SKM-1 (cell line): ENCODE measurements at regions not wholly inside any gene's neighbourhood (a gene's known extent, or its start where the extent isn't known, plus 50 kb on each side); places are given as distances from the start of the nearest gene placed in this dataset.

Source experiments
- DNase-seq: peaks from one replicate; lab custom pipeline; 2025; ENCODE audit not compliant: unreplicated experiment; lab: John Stamatoyannopoulos, UW

- no peak for DNase-seq
These were observed 49.9 kb downstream of the RIN2 start for GRCh38 chr20:19807946-19808330.

DNA sequence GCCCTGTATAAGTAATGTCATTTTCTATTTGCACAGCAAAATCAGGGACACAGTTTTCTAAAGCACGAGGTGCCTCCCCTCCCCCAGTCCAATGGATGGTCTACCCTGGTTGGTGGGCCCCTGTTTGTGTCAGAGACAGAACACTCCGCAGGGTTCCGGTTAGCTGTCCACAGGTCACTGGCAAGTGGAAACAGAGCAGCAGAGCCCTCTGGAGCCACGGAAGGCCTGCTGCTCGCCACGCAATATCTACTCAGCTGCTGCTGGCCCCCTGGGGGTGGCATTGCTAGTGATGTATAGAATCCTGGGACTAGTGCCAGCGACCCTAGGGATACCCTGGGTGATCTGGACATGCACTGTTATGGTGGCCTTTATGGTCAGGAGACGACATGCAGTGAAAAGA lies 50.4 kb downstream of the RIN2 start:
- no peak for DNase-seq

GRCh38 chr20:19809505-19809904 lies 51.4 kb downstream of the RIN2 start:
- DNase-seq: no peak

DNA sequence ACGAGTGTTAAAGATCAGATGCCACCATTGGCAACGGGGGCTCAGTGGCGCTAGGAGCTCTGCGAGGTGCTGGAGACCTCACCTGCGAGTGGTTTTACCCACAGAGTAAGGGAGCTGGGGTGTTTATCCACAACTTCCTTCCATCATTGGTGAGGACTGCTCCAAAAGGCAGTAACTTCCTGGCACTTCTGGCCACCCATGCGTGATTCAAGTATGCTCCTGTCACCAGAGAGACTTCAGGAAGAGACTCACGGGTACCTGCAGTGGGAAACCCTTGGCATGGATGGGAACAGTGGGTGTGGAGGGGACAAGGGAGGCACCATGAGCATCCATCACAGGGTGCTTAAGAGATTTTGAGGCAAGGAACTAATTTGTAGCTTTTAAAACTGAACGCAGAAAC lies 53.2 kb downstream of the RIN2 start:
- DNase-seq: no peak

- DNase-seq: no peak
These were observed 54.0 kb downstream of the RIN2 start for GRCh38 chr20:19812056-19812455.

GRCh38 chr20:19812696-19813095 lies 54.6 kb downstream of the RIN2 start:
- no peak for DNase-seq

DNA sequence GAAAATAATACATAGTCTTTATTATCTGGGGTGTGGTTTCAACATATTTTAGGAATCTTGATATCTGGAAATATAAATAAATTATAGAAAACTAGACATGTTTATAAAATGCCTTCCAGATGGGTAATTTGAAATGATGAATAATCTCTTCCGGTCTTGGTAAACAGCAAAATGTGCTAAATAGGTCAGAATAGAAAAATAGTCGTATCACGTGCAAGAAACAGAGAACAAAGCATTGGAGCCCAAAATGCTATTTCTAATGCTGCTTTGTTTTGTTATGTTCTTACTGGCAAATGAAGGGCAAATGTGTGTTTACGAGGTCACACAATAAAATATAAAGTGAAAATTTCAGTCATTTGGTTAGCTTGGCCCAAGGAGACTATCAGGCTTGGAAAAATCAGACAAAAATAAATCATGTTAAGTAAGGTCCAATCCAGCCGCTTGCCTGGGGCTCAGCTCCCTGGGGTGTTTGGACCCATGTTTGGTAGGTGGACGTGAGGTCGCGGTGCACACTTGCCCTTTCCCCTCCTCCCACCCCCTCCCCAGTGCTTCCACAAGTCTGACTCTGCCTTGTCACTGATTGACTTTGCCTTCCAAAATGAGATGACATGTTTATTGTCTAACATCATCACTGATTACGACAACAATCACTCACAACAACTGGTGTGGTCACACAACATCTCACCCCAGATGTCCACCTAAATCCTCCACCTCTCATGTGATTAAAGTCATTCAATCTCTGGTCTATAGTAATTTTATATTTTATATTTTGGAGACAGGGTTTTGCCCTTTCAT lies 56.0 kb downstream of the RIN2 start:
- DNase-seq: no peak

DNA sequence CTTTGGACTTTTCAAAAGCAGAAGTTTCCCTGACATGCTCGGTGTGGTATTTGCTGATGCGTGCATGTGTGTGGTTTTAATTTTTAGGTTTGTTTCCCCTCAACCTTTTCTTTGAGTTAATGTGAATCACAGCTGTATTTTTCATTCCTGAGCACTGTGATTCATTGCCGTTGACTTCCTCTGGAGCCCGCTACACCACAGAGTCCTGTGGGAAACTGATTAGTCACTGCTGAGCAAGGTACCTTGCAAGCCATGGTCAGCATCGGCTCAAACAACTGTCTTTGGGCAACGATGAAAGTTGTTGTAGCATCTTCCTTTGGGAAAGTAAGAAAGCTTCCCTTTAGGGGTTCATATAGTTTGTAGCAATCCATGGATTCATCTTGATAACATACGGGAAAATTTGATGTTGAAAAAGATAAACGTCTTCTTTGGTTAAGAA lies 57.5 kb downstream of the RIN2 start:
- DNase-seq: no peak

GRCh38 chr20:19816386-19816785 lies 58.3 kb downstream of the RIN2 start:
- DNase-seq: no peak

DNA sequence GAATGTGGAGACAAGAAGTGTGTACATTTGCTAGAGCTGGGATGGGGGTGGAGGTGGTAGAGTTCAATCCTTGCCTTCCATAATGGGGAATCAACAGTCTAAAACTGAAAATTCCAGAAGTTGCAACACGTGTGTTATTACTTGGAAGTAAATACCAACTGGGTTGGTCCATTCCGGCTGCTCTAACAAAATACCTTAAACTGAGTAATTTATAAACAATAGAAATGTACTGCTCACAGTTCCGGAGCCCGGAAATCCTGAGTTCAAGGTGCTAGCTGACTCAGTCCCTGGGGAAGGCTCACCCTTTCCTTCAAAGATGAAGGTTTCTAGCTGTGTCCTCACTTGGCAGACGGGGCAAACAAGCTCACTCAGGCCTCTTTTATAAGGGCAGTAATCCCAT lies 59.0 kb downstream of the RIN2 start:
- DNase-seq: no peak

DNA sequence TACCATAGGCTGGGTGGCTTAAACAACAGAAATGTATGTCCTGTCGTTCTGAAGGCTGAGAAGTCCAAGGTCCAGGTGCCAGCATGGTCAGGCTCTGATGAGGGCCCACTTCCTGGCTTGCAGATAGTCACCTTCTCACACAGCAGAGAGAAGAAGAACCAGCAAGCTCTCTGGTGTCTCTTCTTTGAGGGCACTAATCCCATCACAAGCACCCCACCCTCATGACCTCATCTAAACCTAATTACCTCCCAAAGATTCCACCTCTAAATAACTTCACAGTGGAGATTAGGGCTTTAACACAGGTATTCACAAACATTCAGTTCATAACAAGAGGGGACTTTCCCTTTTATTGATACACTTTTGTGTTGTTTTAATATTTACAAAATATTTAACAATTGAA lies 61.1 kb downstream of the RIN2 start:
- no peak for DNase-seq

GRCh38 chr20:19820555-19821211 lies 62.6 kb downstream of the RIN2 start:
- DNase-seq: no peak

DNA sequence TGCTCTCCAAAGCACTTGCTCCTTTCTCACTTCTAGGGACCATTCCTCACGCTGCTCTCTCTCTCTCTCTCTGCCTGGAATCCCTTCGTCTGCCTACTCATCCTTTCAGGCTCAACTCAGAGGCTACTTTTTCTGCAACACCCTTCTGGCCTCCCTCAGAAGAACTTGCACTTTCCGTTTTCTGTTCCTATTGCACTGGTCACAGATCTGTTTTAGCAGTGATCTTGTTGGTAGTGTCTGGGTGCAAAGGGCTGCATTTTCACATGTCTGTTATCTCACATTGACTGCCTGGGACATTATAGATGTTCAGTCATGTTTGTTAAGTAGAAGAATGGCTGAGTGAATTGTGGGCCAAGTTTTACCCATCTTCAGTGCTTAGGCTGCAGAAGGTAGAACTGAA lies 63.5 kb downstream of the RIN2 start:
- DNase-seq: no peak

GRCh38 chr20:19823216-19823615 lies 65.2 kb downstream of the RIN2 start:
- no peak for DNase-seq

DNA sequence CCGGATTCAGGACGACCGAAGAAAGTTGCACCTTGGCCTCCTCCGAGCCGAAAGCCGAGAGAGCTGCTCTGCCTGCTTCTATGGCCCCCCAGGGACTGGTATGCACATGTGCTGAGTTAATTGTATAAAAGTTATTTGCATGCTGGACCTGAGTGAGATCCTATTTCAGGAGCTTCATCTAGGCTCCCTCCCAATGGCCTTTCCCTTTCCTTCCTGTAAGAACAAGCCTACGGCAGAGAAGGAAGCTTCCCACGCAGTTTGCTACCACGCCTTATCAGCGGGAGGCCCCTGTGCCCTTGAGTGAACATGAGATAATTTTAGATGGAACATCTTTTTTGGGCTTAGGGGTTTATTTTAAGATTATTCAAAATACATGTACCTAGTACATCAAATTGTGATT lies 65.9 kb downstream of the RIN2 start:
- no peak for DNase-seq

- DNase-seq: no peak
These were observed 66.8 kb downstream of the RIN2 start for GRCh38 chr20:19824861-19825260.

GRCh38 chr20:19826179-19826914 lies 68.3 kb downstream of the RIN2 start:
- DNase-seq: no peak

DNA sequence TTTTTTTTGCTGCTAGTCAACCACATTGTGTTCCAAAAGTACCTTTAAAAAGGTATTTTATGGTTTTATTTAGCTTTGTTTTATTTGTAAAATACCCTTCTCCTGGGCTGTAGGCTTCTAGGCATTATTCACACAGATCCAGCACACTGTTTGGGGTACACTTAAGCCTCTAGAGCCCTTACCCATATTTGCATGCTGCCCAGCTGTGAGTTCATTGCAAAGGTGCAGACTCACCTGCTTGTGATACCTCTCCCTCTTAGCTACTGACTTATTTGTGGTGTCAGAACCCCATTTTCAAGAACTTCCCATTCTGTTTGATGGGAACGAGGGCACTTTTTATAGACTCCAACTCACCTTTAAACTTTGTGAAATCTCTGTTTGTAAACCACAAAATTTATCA lies 69.8 kb downstream of the RIN2 start:
- no peak for DNase-seq

DNA sequence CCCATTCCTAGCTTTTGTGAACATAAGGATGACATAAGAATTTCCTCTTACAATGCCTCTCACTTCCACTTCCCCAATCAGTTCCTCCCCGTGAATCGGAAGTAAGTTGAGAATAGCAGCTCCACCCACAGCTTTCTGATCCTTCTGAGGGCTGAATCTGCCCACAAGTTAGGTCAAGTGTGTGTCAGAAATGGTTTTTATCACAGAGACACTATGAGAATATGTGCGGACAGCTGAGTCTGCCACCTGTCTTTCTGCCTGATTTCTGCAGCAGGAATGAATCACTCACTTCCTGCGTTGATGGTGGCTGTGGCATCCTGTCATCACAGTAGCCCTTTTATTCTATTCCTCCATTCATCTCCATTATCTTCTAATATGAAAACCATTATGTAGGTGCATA lies 70.2 kb downstream of the RIN2 start:
- DNase-seq: peak; percentile 83

GRCh38 chr20:19830211-19830785 lies 72.2 kb downstream of the RIN2 start:
- no peak for DNase-seq

GRCh38 chr20:19832875-19833274 lies 74.8 kb downstream of the RIN2 start:
- DNase-seq: no peak

- DNase-seq: no peak
These were observed 75.3 kb downstream of the RIN2 start for GRCh38 chr20:19833395-19833794.
